GM19328 (cell line): ENCODE measurements at regions not wholly inside any gene's neighbourhood (a gene's known extent, or its start where the extent isn't known, plus 50 kb on each side); places are given as distances from the start of the nearest gene placed in this dataset.
"Not testable (repeated sequence)": the region's sequence is repeated elsewhere in the genome, so short reads cannot be mapped to it uniquely, and the experiment has no call there.

Experiments used
- ATAC-seq: cut with Tn5 transposase; IDR thresholded peaks from one replicate; pipeline ENCODE4 v1.9.1; 2021; ENCODE audit warnings: mild to moderate bottlenecking, moderate library complexity; ENCODE audit not compliant: unreplicated experiment

DNA sequence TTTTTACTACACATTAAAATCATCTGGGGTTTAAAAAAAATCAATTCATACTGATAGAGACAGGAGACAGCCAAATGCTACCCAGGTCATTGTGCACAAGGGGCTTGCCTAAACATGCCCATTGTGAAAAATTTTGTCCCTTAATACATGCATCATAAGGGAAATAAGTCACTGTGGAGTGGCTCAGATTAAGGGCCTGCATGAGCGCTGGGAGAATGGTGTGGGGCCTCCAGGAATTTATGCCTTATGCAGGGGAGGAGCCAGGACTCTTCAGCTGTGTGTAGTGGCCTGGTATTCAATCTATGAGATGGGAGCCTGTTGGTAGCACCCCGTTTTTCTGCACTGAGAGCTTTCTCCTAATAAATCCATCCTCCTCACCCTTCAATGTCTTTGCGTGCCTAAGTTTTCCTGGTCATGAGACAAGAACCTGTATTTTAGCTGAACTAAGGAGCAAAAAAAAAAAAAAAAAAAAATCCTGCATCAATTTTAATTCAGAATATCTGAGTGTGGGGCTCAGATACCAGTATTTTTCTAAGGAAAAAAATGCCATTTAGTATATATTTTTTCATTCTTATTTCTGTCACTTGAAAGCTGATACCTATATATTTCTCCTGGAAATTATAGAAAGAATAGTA is 997.6 kb upstream of the ATXN8OS start:
- no peak for ATAC-seq

DNA sequence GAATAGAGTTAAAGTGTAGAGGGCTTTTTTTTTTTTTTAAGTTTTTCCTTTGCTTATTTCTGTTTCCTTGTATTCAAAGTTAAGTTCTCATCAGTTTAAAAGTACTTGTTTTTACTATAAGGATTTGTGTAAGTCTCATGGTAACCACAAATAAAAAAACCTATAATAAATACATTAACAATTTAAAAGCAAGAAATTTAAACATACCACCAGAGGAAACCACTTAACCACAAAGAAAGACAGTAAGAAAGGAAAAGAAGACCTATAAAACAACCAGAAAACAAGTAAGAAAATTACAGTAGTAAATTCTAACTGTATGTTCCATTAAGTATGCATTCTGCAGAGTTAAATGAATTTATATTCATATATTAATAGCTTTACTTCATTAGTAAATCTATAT is 999.1 kb upstream of the ATXN8OS start:
- ATAC-seq: no peak

DNA sequence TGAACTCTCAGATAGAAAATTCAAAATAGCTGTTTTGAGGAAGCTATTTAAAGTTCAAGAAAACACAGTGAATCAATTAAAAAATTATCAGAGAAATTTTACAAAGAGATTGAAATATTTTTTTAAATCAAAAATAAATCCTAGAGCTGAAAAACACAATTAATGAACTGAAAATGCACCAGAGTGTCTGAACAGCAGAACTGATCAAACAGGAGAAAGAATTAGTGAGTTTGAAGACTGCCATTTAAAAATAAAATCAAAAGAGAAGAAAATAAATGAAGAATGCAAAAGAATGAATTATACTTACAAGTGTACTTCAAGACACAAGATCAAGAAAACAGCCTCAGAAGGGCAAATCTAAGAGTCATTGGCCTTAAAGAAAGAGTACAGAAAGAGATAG is 1000.2 kb upstream of the ATXN8OS start:
- ATAC-seq: no peak

DNA sequence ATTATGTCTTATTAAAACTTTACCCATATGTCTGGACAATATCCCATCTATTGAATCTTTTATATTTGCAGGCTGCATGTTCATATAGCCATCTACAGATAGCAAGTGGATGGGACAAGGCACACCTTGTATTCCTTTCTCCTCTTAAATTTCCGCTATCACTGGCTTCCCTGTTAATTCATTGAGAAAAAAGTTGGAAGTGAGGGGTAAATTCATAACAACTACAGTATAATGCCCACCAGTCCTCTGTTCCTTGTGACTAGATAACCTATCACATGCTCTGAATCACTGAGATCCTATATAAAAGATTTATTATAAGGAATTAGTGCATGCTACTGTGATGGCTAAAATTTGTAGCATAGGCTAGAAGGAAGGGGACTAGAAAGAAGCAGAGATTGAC is 1005.8 kb upstream of the ATXN8OS start:
- no peak for ATAC-seq

DNA sequence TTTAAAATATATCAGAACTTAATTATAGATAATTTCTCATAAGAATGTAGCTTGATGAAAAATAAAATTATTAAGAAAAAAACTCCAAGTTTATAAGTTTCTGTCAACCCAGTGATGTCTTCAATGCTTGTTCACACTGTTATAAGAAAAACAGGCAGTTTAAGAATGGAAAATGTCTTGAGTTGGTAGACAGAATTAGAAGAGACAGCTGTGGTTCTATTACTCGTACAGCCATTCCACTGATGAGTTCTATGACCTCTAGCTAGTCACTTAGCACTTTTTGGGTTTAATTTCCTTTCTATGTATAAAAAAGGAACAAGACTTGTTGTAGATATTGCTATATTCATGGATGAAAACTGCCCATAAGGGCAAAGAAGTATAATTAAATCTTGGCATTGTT is 1013.1 kb upstream of the ATXN8OS start:
- no peak for ATAC-seq

DNA sequence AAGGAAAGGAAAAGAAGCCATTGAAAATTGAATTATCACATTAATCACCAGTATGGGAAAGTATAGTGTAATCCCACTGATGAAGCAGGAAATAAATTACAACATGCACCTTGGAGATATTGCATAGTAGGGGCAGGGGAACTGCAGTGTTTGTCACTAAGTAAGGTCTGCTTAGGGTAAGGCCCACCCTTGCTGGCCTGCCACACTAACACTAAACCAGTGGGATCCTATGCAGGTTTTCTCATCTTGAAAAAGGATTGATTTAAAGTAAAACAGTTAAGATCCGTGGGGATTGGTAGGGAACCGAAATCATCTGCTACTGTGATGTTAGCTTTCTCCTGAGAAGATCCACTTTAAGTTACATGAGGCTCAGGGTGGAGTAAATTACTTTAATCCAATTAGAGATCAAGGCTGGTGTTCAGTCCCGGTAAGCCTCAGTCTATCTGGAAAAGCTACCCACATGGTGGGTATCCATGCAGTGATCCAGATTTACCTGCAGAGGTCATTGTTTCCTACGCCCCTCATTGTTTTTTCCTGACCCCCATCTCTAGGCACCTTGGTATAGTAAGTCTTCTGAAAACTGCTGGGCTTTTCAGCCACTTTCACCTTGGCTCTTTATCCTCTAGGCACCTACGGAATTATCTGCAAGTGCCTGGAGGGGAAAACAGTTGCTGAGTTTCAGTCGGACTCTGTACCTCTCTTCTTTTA is 1014.9 kb upstream of the ATXN8OS start:
- ATAC-seq: no peak

DNA sequence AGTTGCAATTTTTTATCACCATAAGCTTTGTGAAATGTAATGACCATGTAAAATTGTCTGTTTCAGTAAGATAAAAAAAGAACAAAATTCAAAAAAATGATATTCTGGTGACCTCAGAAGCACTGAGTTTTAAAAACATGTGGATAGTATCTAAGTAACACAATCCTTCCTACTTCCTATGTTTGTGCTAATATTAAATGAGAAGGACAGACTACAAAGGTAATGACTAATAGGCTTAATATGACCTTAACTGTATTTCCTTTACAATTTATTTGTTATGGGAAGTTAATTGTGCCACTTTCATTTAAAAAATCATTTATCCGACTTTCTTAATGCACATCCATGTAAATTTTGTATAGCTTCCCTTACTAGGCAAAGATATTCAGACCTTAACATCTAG is 1030.4 kb upstream of the ATXN8OS start:
- ATAC-seq: no peak

DNA sequence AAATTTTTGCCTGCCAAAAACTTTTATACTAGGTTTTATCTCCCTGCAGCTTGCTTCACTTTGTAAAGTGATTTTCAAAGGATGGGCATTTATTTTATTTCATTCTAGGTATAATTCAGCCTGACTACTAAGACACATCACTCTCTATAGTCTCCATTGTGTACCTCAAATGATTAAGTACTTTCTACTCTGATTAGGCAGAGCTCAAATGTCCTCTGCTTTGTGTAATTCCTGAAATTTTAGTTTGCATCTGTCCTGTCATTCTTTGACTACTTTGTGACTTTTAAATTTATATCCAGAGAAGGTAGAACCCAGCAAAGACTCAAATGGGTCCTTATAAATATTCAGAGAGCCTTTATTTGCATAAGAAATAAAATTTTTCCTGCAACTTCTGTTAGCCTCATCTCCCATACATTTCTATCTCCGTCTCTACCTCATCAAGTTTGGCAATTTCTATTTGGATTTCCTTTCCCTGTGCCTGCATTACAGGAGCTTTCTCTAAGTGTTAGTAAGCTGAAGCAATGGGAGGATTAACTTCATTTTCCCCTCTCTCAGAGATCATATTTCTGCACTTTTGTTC is 1038.0 kb upstream of the ATXN8OS start:
- no peak for ATAC-seq

DNA sequence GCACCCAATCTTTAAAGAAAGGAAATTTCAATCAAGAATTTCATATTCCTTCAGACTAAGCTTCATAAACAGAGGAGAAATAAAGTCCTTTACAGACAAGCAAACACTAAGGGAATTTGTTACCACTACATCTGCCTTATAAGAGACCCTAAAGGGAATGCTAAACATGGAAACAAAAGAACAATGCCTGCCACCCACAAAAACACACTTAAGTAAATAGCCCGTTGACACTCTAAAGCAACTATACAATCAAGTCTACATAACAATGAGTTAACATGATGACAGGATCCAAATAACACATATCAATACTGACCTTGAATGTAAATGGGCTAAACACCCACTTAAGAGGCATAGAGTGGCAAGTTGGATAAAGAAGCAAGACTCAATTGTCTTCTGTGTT is 1056.9 kb upstream of the ATXN8OS start:
- ATAC-seq: no peak

DNA sequence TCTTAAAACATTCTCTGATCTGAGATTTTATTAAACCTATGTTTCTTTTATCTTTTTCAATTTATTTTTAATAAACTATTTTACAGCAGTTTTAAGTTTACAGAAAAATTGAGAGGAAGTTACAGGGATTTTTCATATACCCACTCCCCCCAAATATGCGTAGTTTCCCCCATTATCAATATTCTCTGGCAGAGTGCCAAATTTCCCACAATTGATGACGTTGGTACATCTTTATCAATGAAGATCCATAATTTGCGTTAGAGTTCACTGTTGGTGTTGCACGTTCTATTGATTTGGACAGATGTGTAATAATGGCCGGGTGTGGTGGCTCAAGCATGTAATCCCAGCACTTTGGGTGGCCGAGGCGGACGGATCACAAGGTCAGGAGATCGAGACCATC is 1063.0 kb upstream of the ATXN8OS start:
- ATAC-seq: no peak

DNA sequence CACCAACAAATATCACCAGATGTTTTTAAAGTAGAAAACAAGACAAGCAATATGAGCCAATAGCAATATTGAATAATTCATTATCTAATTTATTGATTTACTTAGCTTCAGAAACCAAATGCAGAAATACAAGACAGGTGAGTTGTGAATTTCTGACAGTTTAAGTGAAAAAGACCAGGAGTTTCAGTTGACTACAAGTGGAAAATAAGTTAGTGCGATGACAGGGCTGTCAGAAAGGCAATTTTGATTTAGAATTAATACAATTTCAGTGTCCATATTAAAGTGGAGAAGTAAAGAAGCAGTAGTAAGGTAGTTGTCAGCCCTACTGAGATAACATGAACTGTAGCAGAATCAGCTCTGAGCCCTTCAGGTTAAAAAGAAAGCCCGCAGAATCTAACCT is 1066.7 kb upstream of the ATXN8OS start:
- no peak for ATAC-seq

DNA sequence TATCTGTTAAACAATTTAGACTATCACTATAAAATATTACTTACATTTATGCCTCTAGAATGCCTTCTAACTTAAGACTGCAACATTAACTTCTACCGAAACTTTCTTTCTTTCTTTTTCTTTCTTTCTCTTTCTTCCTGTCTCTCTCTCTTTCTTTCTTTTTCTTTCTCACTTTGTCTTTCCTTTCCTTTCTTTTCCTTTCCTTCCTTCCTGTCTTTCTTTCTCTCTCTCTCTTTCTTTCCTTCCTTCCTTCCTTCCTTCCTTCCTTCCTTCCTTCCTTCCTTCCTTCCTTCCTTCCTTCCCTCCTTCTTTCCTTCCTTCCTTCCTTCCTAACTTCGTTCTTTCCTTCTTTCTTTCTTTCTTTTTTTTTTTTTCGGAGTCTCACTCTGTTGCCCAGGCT is 1071.9 kb upstream of the ATXN8OS start:
- ATAC-seq: no peak

DNA sequence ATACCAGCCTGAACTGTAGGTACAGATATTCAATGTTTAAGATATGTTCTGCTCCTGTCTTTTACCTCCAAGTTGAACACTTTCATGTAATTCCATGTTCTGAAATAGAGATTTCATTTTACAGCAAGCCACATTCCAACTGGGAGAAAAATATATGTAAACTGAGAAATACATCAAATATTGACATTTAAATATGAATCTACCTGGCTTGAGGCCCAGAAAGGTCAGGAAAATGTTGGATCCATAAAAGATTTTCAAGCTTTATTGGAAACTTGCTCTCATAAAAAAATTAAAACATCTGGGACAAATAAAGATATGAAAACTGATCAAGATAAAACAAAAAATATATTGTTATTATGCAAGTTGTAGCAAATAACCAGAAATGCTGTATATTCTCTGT is 1078.7 kb upstream of the ATXN8OS start:
- ATAC-seq: no peak

DNA sequence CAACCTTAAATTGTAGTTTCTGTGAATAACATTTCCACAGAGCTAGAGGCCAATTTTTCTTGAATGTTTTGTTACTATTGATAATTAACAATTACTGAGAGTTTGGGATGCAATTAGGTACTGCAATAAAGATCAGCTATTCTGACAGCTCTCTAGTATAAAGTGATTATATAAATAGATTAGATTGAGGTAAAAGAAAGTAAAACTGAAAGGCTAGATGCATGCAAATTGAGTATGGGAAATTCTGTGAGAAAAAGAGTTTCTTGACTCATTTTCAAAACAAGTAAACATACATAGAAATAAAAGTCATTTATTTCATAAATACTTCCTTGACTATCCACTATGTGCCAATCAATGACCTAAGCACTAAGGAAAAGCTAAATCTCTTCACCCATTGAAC is 1087.5 kb upstream of the ATXN8OS start:
- ATAC-seq: no peak

DNA sequence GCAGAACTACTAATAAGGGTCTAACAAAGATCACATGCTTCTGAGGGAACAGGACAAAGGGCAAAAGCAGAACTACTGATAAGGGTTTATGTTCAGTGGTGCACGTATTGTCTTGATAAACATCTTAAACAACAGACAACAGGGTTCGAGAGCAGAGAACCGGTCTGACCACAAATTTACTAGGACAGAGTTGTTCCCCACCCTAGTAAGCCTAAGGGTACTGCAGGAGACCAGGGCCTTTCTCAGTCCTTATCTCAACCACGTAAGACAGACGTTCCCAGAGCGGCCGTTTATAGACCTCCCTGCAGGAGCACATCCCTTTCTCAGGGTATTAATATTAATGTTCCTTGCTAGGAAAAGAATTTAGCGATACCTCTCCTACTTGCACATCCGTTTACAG is 1089.5 kb upstream of the ATXN8OS start:
- not testable (repeated sequence) for ATAC-seq

DNA sequence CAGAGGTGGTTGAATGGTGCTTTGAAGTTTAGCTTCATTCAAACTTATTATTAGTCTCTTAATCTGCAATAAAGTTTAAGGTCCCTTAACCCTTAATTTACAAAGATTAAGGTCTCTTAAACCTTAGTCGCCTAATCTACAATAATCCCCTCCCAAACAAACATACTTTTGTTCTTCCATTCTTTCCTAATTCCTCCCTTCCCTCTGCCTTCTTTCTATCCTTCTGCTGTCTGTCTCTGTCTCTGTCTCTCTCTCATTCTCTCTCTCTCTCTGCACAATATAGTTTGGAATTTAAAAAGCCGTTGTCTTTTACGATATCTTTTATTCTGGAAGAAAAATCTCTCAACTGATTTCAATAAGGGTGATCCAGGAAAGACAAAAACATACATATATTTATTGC is 1096.8 kb upstream of the ATXN8OS start:
- ATAC-seq: no peak

DNA sequence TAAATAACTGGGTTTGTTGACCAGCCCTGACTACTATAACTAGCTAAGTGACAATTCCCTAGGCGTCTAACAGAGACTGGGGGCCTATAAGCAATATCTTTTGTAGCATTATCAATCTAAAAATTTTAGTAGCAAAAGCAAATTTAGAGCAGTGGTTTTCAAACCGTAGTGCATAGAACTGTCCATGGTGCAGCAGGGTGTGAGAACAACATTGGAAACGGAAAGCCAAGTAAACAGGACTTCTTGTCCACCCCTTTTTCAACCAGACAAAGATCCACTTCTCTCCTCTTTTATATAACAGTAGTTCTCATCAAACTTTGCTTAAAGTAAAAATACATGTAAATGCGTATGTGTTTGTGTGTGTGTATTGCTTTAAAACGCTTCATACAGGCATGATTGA is 1099.1 kb upstream of the ATXN8OS start:
- ATAC-seq: no peak

DNA sequence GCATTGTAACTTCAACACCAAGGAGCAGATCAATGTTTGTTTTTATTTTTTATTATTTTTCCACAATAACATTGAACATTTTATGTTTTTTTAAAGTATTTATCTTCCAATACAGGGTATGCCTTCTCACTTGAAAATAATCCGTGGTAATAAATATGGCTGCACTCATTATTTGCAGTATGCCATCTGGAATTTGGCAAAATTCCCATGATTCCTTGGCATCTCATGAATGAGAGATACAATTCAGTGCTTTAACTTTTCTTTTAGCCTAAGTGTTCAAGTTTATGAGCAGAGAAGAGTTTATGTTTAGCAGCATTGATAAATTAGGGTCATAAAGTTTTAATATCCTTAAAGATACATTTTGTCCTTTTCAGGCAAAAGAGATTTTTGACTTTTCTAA is 1109.6 kb upstream of the ATXN8OS start:
- no peak for ATAC-seq

DNA sequence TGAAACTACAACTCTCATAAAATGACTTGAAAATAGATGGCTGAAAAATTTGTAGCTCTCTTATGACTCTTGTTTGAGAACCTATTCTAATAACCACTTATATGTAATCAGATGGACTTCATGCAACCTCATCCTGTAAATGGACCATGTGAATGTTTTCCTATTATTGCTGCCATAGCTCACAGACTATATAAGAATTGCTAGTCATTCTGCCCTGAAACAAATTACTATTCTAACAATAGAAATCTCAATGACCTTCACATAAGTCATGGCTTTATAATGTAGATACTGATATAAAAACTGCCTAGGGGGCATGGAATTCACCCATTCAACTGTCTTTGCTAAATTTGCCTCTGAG is 1111.0 kb upstream of the ATXN8OS start:
- no peak for ATAC-seq

DNA sequence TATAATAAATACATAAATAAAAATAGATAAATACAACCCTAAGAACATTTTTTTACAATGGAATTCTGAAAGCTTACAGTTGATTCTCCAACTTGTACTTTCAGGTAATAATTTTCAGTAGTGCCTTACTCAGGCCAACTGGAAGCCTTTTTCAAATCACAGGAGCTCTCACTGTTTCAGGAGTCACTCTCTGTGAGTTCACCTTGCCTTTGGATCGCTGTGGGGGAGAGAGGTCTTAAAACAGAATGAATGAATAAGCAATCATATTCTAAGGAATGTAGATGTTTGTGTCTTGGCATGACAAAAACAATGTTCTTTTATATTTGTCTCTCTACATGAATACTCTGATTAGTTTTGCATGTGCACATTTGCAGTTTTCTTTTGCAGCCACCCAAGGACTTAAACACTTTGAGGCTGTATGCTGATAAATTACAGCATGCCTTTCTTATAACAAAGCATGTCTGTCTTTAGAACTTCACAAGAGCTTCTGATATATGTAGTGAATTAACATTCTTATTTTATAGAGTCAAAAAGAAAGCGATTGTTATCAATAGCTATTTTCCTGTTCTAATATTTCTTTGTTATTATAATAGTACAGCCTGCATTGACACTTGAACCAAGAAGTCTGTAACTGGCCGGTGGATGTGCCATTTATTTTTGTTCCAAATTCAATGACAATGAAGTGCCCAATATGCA is 1111.5 kb upstream of the ATXN8OS start:
- ATAC-seq: no peak

DNA sequence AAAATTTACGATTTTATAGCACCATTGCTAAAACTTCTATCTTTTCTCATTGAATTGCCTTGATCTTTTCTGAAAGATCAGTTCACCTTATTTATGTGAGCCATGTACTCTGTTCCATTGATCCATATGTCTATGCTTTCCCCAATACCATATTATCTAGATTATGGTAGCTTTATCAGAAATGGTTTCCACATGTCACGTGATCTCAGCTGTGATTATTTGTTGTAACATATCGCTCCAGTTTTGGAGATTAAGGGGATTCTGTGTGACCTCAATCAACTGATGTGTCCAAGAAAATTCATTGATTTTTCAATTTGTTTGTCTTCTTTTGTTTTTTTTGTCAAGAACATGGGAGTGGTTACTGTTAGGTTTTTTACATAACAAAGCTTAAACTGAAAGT is 1114.5 kb upstream of the ATXN8OS start:
- ATAC-seq: no peak

DNA sequence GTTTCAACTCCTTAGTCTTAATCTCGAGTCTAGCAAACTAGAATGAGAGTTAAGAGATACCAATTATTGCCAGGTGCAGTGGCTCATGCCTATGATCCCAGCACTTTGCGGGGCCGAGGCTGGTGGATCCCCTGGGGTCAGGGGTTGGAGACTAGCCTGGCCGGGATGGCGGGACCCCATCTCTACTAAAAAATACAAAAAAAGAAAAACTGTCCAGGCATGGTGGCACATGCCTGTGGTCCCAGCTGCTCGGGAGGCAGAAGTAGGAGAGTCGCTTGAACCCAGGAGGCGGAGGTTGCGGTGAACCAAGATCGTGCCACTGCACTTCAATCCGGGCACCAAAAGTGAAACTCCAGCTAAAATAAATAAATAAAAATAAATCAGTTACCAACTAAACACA is 1119.5 kb upstream of the ATXN8OS start:
- ATAC-seq: no peak
